ENCODE measurements at regions not wholly inside any gene's neighbourhood (a gene's known extent, or its start where the extent isn't known, plus 50 kb on each side); places are given as distances from the start of the nearest gene placed in this dataset.

DNA sequence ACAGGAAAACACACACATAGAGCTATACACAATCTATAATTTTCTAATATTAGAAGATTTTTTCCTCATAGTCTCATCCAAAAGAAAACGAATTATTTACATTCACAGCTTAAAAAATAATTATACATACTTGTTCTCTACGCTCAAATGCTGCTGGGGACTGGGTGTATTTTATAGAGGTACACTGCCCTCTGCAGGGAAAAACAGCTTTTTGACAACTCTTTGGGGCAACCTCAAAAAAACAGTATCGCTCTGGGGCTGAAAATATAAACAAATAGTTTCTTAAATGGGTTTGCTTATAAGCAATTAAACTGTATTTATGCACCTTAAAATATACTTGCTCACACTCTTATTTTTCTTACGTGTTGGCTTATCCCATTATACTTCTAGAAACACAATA, 261.8 kb upstream of the PSMD7 start:
- no peak for DNase-seq (ENCODE audit: low read depth in 2 of 2)

DNA sequence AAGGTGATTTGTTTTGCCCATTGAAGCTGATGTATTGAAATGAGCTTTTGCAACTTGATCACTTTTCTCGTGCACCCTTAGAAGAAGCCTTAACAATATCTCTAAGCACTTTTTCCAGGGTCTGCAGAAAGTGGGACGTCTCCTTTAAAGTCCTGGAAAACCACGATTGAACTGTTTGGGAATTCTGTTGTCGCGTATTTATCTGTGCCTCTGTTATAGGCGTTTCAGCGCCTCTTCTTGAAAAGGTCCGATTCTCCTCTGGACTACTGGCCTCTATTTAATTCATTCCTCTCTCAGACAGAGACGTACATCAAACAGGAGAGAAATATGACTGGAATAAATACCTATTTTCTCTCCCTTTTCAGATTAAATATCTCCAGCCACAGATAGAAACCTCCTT, 262.4 kb upstream of the PSMD7 start:
- DNase-seq (ENCODE audit: low read depth in 2 of 2), result no peak

DNA sequence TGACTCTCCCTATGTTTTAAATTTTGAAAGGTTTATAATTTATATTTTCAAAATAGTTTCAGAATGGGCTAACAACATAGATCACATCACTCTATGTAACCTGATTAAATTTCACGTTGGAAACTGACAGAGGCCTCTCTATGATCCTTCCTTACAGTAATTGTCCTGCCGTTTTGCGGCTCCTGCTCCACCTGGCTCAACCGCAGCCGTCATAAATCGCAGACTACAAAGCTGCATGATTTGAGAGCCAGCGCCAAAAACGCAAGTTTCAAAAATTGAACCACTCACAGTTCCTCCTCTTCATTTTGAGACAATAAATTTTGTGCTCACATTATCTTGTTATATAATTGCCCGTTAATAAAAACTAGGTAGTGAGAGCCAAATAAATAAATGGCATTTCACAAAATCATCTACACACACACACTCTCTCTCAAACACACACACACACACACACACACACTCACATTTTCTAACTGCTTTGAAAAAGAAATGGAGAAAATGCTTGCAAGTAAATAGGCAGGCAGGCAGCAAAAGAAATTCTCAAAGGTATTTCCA, 263.1 kb upstream of the PSMD7 start:
- no peak for DNase-seq (ENCODE audit: low read depth in 2 of 2)

DNA sequence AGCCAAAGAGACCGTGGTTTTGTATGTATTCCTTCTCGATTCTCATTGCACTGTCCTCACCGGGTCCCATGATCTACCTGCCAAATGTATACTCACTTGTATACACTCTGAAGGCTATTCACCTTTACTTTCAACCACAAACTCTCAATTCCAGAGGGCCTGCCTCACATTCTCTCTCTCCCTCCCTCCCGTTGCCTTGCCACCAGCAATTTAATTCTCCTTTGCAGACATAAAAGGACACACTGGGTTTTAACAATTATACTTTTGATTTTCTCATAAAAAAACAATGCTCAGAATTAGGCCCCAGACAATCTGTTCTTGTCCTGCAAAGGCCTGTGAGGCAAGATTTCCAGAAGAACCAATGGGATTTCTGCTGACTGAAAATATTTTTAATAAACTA, 265.1 kb upstream of the PSMD7 start:
- no peak for DNase-seq (ENCODE audit: low read depth in 2 of 2)

DNA sequence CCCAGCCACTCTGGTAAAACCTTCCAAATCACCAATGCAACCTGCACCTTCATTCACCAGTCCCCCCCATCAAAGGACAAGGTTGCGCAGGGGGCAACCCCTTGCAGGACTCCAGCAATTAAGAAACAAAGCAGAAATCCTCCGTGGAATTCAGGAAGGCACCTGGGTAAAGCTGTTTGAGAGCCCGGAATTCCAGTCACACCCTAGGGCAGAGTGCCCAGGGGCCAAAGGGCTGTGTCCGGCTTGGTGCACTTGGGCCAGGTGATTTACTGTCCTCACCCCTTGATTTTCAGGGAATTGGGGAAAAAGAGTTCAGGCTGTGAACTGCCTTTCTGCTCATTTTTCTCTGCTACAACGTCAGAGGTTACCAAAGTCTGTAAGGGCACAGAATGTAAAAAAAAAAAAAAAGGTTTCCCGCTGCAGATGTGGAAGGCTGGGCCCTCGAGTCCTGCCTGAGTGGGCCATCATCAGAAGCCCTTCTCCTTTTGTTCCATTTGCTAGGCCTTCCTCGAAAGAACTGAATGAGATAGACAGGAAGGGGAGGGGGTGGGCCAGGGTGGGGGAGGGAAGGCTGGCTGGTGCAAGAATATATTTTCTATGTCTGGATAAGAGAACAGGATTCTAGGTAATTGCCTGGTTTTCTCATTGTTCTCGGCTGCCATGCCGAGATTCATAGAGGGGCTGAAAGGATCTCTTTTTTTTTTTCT, 266.5 kb upstream of the PSMD7 start:
- no peak for DNase-seq (ENCODE audit: low read depth in 2 of 2)

DNA sequence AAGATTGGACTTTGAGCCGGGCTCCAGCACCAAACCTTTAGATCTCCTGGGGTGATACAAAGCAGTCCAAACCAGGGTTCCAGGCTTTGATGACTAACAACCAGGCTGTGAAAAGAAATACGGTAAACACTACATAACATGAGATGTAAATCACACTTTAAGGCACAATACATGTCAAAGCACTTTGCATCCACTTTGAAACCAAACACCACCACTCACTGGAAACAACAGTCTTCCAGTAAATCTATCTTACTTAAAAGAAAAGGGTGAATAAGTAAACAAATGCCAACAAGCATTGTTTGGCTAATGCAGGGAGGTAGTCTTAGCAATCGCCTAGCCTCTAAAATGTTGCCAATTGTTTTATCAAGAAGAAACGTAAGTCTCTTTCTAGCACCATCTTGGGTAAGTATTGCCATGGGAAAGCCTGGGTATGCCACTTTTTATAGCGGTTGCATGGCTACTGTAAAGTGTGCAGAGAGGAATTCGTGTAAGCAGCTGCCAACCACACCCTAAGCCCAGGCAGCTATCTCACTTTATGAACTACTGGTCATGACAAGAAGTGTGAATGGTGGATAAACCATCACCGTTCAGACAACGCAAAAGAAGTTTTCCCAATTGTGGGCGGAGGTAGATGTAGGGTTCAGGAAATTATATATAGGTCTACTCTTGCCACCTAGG, 267.4 kb upstream of the PSMD7 start:
- no peak for DNase-seq (ENCODE audit: low read depth in 2 of 2)

DNA sequence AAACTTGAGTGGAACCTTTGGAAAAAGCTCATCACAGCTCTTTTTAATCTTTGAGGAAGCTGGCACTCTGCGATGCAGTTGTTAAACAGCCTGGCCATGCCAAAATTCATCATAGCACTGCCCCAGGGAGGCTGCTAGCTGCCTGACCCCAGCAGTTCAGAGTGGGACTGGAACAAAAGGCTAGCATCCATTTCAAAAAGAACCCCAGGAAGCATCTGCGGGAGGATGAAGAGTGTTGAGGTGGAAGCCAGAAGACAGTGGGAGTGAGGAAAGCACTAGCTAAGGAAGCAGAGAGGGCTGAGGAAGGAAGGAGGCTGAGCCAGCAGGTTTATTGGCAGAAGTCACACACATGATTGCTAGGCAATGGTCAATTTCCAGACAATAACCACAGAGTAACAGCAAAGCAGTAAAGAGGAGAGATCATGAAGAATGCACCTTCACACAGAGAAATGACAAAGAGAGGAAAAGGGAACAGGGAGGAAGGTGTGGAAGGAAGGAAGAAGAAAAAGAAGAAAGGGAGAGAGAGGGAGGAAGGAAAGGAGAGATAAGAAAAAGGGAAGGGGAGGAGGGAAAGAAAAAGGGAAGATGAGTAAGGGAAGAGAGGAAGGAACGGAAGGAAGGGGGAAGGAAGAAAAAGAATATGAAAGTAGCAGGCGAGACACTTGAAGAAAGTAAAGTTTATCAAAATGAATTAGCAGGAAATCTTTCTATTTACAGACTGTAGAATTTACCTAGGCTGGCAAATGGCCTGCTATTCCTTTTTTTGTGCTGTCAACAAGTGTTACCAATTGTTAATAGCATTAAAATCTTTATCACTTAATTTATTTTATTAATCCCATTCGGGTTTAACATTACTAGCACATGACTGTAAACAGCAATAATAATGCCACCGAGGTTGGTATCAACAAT, 270.0 kb upstream of the PSMD7 start:
- no peak for DNase-seq (ENCODE audit: low read depth in 2 of 2)

DNA sequence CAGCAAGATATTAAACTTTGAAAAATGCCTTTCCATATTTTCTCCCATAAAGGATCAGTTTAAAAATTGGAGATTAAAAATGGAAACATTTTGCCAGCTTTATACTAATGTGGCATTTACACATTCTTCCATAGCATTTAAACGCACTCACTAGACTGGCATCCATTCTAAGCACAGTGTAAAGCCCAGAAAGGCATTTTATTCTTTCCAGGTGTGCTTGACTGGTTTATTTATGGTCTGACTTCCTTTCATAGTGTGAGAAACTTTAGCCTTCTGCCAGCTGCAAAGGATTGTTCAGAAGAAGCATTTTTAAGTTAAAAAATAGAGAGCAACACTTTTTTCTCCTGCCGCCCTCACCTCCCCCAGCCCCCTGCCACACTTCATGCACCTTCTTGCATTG, 271.7 kb upstream of the PSMD7 start:
- DNase-seq (ENCODE audit: low read depth in 2 of 2), result no peak

DNA sequence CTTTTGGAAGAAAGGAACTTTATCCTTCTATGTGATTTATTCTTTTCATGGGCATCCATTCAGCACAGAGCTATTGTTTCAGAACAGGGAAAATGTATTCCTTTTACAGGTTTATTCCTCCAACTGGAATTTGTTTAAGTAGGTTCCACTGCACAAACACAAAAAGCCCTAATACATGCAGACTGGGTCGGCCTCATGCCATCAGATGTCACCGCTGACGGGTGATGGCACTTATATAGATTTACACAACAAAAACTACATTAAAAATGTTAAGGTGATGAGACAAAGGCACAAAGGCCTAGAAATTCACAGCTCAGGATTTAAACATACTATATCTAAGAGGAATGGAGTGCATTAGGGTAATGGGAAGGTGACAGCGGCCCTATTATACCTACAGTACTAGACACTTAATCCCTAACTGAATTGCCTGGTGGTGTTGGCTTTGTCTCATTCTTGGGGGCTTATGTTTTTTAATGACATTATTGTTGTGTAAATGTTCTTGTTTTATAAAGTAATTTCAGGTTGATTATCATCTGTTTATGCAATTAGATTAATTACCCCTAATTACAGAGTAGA, 276.4 kb upstream of the PSMD7 start:
- DNase-seq (ENCODE audit: low read depth in 2 of 2), result no peak

DNA sequence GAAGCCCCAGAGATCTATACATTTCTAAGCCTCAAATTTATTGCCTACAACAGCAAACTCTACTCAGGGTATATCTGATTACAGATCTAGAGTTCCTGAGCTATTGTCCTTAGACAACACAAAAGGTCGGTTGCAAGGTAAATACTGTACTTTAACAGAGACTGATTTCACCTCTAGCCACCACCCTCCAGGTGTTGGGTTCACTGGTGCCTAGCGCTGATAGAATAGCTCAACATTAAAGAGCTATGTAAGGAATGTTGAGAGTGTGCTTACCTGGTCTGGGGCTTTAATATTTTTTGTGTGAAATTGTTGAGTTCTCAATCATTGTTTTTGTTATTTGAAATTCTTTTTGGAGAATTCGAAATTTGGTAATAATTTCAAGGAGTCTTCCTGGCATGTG, 277.0 kb upstream of the PSMD7 start:
- no peak for DNase-seq (ENCODE audit: low read depth in 2 of 2)

DNA sequence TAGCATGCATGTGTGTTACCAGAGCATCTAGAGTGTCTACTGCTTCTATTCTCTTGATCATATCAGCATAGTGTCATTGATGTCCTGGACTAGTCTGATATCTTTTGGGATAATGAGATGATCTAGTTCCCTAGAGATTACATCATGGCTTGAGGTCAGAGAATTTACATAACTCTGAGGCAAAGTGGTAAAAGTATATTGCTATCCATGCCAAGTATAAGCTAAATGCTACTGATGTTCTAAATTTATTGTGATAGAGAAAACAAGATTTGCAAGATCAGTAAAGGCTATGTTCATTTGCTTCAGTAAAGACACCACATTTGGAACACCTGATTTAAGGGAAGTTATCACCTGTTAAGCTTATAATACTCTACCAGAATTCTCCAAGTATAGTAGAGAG, 280.7 kb upstream of the PSMD7 start:
- DNase-seq (ENCODE audit: low read depth in 2 of 2), result no peak

DNA sequence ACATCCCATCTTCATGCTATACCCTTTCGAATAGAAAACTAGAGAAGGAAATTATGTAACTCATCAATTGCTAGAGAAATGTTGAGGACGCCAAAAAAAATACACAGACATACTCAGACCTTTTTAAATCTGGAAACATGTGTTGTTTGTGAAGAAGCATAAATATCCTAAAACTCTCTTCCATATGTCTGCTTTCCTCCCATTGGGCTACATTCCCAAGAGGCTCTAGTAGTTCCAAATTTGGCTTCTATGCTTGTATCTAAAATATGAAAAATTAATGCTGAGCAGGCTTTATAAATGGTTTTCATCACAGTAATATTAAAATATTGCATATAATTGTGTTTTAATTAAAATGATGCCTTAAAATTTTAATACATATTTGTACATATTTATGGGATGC, 297.9 kb upstream of the PSMD7 start:
- DNase-seq (ENCODE audit: low read depth in 2 of 2), result no peak

DNA sequence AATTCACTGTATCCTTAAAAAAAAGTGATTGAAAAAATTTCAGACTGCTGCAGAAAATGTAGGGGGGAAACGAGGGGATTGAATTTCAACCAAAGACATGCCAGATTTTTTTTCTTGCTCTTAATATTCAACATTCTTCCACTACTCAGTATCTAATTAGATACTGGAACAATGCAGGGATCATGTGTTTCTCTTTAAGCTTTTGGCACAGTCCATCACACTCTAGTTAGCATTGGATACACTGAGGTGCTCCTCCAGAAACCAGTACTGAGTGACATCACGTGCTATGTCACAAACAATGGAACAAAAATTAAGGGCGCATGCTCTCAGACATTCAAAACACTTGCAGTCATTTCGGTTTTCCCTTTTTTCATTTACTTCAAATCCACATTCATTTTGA, 298.6 kb upstream of the PSMD7 start:
- DNase-seq (ENCODE audit: low read depth in 2 of 2), result no peak

DNA sequence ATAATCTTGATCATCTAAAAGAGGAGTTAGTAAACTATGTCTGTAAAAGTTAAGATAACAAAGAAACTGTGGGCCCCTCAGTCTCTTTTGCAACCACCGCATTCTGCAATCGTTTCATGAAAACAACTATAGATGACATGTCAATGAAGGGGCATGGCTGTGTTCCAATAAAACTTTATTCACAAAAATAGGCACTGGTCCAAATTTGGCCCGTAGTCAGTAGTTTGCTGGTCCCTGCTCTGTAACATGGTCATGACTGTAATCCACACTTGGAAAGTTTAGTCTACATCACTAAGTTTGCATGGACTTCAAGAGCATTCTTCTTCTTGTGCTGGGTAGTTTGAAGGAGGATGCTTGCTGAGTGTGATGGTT, 299.3 kb upstream of the PSMD7 start:
- DNase-seq (ENCODE audit: low read depth in 2 of 2), result no peak

DNA sequence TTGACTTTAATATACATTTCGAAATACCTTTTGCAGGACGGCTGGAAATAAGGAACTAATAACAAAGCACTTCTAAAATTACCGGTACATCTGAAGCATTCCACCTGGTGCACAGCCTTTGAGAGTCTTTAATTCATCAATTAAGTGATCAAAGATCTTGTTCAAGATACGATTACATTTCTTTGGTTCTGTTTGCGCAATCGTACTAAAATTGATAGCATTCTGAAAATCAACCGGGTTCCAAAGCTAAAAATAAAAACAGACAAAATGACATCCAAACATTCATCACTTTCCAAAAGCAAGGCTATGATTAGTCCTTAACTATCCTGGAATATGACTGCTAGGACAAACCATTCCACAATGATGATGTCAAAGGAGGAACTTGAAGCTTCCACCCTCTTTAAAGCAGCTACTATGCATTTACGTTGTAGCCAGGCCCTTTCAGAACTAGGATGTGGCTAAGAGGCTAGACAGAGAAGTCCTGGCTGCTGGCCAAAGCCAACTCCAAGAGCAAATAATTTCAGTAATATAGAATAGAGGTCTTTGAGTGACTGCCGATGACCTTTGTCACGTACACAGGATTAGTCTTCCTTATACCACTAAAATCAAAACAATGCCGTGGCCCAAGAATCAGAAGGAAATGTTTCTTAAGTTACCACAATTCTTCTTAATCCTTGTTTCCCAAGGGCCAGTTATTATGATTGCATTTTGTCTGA, 299.8 kb upstream of the PSMD7 start:
- DNase-seq (ENCODE audit: low read depth in 2 of 2), result no peak

DNA sequence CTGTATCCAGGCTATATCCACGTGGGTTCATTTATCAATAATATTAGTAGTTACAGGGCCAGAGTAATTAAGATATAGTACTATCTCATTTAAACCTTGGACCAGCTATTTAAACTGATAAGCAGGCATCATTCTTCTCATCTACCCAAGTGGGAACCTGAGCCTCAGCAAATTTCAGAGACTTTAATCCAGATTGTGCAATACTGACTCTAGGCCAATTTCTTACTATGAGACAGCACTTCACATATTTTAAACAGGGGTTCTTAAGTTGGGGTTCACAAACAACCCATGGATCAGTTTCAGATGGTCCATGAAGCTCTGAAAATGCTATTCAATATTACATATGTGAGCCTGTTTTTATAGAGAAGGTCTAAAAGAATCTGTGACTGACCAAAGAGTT, 302.7 kb upstream of the PSMD7 start:
- no peak for DNase-seq (ENCODE audit: low read depth in 2 of 2)

DNA sequence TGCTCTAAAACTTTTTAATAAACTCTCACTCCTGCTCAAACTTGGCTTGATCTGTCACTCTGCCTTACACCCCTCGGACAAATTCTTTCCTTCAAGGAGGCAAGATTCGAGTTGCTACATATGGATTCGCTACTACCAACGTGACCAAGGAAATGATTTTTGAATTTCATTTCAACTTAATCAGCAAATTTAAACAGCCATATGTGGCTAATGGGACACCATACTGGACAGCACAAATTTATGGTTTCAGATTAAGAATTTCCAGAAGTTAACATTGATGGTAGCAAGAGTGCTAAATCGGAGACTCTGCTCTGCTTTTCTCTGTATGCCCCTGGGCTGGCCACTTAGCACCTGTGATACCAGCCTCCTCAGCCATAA, 318.2 kb upstream of the PSMD7 start:
- no peak for DNase-seq (ENCODE audit: low read depth in 2 of 2)

DNA sequence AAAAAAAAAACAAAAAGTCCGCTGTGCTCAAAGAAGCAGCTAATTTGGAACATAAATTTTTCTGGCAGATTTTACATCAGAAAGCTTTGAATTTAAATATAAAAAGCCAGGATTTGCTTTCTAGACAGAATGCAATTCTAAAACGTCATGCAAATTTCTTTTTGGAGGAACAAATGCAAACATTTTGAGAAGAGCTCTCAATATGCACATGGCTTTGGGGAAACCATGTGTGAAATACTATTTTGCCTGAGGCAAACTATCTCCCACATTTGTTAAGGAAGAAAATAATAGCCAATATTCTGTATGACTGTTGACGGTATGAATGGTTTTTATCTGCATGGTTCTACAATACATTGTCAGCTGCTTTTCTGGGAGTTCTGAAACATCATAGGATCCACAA, 320.0 kb upstream of the PSMD7 start:
- no peak for DNase-seq (ENCODE audit: low read depth in 2 of 2)

DNA sequence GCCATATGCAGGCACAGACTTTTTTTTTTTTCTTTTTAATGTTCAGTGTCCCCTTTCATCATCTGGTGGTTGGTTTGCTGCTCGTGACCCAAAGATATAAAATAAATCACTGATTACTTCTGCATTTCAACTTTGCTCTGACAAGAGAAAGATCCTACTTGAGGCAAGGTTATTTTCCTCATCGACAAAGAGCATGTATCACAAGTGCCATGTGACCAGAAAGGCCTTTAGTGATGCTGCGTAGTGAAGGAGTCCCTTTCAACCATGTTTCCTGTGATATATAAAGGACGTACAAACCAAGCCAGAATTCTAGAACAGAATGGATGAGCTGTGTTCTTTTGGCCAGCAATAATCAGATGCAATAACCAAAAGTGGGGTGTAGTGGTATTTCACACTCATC, 323.4 kb upstream of the PSMD7 start:
- no peak for DNase-seq (ENCODE audit: low read depth in 2 of 2)

DNA sequence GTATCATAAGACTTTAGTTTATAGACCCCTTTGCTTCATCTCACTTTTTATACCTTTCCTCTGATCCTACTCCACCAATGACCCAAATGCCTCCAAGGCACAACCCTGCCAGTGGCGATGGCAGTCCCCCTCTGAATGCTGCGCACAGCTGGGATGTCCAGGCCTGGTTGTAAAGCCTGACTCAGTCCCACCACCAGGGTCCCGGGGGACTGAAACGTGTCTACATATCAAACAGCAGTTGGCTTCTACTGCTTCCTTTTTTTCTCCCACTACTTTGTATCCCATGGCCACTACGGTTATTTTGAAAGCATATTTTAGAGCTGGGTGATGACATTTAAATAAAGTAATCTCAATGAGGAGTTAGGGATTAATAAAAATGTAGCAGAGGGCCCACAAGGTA, 329.8 kb upstream of the PSMD7 start:
- DNase-seq (ENCODE audit: low read depth in 2 of 2), result no peak

DNA sequence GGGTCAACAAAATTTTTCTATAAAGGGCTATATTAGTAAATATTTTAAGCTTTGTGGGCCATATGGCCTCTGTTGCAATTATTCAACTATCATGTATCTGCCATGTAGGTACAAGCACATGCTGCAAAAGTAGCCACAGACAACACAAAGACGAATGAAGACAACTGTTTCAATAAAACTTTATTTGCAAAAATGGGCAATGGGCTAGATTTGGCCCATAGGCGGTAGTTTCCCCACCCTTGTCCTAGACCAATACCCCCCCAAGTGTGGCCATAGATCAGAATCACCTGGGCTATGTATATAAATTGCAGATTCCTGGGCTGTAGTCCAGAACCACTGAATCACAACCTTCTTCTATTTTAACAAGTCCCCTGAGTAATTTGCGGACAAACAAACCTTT, 331.0 kb upstream of the PSMD7 start:
- no peak for DNase-seq (ENCODE audit: low read depth in 2 of 2)

Measured in stimulated activated CD8-positive, alpha-beta memory T cell treated with anti-CD3 and anti-CD28 coated beads, Interleukin-15, amount 100 ng/mL, for 48 hours (primary cell).